CD4-positive, alpha-beta T cell treated with Interleukin-15 for 1 hour (primary cell): ENCODE measurements at regions not wholly inside any gene's neighbourhood (a gene's known extent, or its start where the extent isn't known, plus 50 kb on each side); places are given as distances from the start of the nearest gene placed in this dataset.

Source experiments
- DNase-seq: peaks from one replicate; pipeline ENCODE4 v3.0.0-alpha.2; 2020

DNA sequence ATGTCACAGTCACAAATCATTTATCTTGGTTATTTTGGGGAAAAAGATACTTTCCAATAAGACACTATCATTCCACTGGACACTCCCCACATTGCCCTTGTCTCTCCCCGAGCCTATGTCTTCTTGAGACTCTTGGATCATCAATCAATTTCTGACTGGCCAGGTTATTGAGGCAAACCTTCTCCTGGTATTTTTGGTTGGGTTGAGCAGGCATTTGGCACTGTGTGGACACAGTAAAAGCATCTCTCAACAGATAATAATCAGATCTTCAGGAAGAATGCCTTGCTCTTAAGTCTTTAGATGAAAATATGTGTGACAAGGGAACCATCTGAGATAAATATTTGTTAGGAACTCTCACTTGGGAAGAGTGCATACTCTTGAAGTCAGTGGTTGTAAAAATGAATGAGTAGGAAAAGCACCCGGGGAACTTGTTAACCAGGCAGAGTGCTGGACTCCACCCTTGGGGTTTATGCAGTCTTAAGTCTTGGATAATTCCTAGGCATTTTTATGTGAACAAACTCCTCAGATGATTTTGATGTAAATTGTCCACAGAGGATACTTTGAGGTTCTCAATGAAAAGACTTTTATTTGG, 223.8 kb upstream of the CLINT1 start:
- DNase-seq = no peak

- DNase-seq = no peak
These were observed 221.2 kb upstream of the CLINT1 start for GRCh38 chr5:158080112-158080511.

- DNase-seq = no peak
These were observed 220.2 kb upstream of the CLINT1 start for GRCh38 chr5:158079097-158079496.

DNA sequence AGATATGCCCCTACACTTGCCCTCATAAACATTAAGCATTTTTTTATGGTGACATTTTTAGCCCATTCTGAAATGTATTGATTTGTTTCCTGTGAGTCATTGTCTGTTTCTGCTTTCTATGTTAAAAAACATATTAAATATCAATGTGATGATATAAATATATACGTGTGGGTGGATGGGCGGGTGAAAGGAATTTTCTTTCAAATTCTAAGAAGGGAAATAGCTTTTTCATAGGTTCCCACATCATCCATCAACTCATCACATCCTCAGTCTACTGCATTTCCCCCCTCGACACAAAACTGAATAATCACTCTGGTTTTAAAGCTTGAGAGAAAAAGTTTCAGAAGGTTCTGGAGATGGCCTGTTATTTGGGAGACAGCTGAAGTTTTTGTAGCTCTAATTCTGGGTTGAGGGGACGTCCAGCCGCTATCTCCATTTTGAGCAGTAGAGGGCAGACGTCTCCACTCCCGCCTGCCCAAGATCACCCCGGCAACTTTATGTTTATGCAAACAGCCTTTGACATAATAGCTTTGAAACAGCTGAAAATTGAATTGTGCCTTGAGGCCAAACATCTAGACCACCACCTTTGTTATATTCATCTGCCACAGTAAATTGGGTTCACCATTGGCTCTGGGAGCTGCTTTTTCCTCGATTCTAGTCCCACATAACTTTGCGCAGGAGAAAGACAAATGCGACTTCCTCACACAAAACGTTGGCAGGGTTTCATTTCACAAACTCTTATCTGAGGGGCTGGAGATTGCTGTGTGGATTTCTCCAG, 216.2 kb upstream of the CLINT1 start:
- peak; percentile 53 for DNase-seq

DNA sequence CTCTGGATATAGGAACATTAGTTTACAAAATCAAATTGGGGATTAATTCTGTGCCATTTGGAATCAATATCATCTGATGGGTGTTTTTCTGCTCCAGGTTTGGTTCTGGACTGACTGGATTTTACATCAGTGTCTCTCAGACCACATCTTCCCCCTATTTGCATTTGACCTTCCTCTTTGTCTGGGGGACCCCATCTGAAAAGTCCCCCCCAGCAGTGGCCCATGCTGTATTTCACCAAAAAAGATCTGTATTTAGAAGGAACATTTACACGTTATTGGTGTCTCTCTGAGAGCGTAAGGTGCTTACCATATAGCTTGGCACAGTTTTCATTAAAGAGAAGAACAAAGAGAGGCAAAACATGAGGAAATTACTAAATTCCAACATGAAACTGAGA, 215.6 kb upstream of the CLINT1 start:
- no peak for DNase-seq

GRCh38 chr5:158070859-158071258, 211.9 kb upstream of the CLINT1 start:
- no peak for DNase-seq

GRCh38 chr5:158069838-158070237, 210.9 kb upstream of the CLINT1 start:
- no peak for DNase-seq

GRCh38 chr5:158068964-158069363, 210.0 kb upstream of the CLINT1 start:
- DNase-seq = no peak

GRCh38 chr5:158066076-158066475, 207.1 kb upstream of the CLINT1 start:
- DNase-seq = no peak

GRCh38 chr5:158064334-158065123, 205.6 kb upstream of the CLINT1 start:
- no peak for DNase-seq

- DNase-seq = no peak
These were observed 204.1 kb upstream of the CLINT1 start for GRCh38 chr5:158063052-158063451.

GRCh38 chr5:158061451-158061850, 202.5 kb upstream of the CLINT1 start:
- DNase-seq = no peak

- no peak for DNase-seq
These were observed 201.3 kb upstream of the CLINT1 start for GRCh38 chr5:158060212-158060611.

DNA sequence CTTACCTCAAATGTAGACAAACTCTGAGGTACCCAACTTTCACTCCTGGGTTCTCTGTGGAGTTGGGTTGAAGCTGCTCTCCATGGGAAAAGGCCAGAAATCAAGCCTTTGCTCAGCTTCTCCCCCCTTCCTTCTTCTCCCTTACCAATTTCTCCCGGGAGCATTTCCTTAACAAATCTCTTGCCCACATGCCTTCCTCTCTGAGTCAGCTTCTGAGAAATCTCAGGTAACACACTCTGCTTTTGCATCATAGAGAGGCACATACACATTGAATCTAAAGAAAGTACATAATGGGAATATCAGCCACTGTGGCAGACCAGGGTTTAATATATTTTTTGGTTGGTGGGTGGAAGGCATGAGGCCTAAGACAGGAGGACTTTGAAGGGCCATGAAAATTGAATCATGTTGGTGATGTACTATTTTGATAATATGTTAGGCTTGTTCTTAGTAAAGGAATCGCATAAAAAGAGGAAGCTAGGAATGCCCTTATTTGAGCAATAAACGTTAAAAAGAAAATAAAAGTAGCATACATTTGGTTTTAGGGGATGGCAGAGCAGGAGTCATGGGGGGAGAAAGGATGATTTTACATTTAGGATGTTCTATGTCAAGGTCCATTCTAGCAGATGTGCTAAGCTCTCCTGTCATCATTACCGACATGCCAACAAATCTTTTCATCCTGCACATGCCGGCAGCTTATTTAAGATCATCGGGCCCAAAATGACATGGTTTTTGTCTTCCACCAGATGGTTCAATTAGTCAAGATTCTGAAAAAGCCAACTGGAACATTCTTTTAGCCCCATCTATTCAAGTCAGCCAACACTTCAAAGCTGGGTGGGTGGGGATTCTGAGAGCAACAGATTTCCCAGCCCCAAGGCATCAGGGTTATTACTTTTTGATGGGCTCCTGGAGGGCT, 199.5 kb upstream of the CLINT1 start:
- no peak for DNase-seq

GRCh38 chr5:158056130-158056825, 197.3 kb upstream of the CLINT1 start:
- no peak for DNase-seq

- no peak for DNase-seq
These were observed 196.2 kb upstream of the CLINT1 start for GRCh38 chr5:158055111-158055501.

DNA sequence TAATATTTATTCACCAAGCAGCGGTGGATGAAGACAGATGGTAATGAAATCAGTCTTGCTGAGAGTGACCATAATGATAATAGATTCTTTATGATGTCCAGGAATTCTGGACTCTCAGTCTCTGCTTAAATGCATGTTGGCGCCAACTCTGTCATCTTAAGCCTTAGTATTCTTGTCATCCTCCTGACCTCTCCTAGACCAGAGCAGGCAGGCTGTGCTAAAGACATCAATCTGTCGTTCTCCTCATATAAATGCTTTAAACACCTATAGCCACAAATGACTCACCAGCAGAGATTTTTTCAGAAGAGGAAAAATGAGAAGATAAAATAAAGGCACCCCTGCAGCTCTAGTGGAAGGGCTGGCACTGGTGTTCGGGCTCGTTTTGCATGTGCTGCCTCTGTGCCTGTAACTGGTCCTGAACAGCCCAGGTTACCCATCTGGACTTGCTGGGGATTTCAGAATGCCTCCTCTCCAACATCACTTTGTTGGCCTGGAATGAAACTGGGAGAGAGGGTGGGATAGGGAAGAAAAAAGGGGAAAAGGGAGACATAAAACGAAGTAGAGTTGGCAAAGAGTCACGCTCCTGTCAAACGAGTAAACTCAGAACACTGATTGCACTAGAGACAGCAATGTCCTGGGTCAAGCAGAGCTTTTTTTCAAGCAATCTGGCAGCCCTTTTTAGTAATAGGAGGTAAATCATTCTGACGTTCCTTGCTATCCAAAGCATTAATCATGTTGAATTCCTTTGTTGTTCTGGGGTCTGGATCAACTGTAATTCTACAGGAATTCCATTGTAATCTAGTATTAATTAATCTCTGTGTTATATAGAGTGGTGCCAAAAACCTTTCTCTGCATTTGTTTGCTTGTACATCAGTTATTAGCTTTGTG, 195.5 kb upstream of the CLINT1 start:
- DNase-seq = no peak

- no peak for DNase-seq
These were observed 192.1 kb upstream of the CLINT1 start for GRCh38 chr5:158051036-158051435.

GRCh38 chr5:158050421-158050820, 191.5 kb upstream of the CLINT1 start:
- DNase-seq = no peak

DNA sequence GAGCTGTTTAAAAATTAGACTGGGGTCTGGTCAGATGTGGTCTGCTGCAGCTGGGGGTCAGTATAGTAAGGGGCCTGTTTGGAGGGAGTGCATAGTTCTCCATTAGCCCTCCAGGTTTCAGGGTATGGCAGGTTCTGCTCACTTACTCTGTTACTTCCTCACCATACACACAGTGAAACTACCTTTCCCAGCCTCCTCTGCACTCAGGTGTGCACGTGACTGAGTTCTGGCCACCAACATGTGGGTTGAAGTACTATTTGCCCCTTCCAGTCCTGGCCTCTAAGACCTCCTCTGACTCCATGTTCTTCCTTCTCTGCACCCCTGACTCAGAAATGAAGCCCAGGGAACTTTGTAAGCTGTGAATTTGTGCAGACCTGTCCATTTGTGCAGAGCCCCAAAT, 190.5 kb upstream of the CLINT1 start:
- no peak for DNase-seq

DNA sequence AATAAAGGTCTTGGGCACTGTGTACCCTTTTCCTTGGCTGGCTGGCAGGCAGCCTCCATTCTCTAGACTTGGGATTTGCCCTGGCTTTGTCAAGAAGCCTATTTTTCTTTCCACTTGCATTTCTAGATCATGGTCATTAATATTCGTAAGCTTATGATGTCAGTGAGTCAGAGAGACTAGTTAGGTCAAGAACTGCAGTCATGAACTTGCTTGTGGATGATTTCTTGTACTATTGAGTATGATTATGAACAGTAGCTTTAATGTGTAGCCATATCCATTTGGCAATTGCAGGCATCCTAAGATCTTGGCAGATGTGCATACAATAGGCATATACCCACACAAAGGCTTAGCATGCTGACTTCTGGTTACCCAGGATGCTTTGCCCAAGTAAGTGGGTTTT, 186.8 kb upstream of the CLINT1 start:
- no peak for DNase-seq
